AG08396 (cell line): ENCODE measurements at regions not wholly inside any gene's neighbourhood (a gene's known extent, or its start where the extent isn't known, plus 50 kb on each side); places are given as distances from the start of the nearest gene placed in this dataset.
"Not testable (repeated sequence)": the region's sequence is repeated elsewhere in the genome, so short reads cannot be mapped to it uniquely, and the experiment has no call there.

Source experiments
- DNase-seq: peaks from one replicate; pipeline ENCODE4 v3.0.0; 2012; ENCODE audit warnings: low spot score, mixed read lengths

DNA sequence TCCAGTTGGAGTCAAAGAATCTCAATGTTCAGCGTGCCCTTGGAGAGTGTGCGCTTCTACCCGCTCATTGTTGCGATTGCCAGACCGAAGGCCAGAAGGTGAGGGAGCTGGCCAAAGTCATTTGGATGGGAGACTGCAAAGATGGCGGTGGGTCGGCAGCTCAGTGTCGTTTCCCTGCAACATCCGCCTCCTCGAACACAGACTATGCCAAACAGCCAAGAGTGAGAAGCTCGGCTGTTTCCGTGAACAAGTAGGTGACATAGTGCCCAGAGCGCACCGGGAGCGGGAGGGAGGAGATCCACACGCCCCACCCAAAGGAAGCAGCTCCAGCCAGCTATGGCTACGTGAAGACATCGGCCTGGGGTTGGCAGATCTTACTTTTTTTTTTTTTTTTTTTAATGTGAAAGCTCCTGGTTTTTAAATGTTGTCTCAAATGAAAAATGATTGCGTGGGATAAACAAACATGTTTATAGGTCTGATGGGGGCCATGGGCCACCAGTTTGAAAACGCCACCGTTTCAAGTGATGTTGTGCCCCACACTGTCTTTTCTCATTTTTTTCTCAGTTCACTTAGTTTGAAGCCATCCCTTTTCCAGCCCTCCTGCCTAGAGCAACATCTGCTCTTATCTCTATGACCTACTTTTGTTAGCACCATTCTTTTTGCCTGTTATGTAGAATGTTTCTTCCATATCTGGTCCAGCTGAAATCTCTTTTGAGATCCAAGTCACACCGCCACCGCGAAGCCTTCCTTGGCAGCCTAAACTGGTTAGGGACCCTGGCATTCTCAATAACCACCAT, 682.4 kb downstream of the RNF144A start:
- no peak for DNase-seq

DNA sequence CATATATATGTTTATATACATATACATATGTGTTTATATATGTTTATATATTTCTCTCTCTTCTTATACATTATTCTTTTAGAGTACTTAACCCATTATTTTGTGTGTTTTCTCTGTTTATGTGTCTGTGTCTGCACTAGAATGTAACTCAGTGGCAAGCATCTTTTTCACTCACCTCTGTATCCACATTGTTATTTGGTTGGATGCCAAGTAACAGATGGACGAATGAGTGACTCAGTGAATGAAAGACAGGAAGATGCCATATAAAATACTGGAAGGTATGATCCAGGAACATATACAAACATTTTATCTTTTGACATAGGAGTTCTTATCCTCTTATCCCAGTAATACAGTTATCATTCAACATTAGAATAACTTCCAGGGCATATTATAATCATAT, 684.8 kb downstream of the RNF144A start:
- no peak for DNase-seq

DNA sequence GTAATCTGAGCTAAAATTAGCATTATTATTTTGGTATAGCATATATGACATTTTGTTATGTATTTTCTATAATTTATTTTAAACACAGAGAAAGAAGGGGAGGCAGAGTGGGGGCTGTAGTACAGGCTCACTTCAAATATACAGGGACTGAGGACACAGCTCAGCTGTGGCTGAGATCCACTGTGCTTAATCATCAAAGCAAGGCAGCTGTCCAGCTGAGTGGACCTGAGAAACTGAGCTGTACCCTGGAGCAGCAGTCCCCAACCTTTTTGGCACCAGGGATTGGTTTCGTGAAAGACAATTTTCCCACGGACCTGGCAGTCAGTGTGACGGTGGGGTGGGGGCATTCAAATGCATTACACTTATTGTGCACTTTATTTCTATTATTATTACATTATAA, 687.2 kb downstream of the RNF144A start:
- no peak for DNase-seq

DNA sequence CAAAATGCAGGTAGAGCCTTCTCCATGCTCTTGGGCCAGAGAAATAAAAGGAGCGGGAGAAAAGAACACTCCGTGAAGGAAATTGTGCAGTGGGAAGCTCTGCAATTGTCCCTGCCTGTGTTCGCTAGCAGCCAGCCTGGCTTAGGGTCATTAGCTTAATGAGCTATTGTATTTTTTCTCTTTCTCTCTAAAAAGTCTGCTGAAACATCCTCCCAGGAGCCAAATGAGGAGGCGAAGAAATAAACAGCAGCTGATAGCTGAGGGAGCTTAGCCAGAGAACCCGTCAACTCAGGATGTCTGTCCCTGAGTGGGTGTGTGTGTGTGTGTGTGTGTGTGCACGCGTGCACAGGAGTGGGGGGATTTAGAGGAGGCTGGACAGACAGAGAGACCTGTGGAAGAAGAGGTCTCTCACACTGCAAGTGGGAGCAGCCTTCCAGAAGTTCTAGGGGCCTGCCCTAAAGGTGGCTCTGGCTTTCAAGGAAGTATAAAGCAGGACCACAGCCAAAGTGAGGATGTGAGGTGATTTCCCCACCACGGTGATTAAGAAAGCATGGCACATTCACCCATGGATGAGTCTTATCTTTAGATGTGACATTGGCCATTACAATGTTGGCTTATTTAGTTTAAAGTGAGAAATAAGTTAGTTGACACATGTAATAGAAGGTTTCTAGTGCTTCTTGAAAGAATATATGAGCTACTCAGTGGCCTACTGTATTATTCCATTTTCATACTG, 690.4 kb downstream of the RNF144A start:
- DNase-seq: no peak

DNA sequence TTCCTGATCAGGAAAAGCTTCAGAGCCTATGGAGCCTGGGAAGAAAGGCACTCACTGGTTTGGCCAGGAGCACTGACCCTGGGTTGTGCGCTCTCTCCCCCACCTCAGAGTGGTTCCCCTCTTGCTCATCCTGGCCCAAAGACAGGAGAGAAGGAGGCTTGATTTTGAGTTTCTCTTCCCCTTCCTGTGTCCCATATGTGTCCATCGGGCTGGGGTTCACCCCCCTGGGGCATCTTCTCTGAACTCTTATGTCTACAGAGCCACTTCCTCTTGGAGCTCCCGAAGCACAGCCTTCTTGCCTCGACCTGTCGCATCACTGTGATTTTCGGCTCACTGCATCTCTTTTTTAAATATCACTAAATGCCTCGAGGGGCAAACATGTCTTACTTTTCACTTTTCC, 692.3 kb downstream of the RNF144A start:
- DNase-seq: no peak

DNA sequence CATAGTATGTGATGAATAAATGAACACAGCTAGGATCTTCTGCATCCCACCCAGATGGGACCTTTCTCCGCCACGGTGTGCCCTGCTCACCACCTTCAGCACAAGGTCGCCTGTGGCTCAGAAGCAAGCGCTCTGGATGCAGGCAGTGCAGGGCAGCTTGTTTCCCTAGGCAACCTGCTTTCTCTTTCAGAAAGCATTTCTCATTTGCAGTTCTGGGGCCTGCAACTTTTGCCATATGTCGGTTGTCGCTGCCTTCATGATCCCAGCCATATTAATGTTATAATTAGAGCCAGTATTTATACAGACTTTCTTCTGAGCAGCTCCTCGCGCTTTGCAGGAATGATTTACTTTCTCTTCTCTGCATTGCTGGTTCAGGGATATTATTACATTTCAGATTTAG, 692.8 kb downstream of the RNF144A start:
- DNase-seq: no peak

DNA sequence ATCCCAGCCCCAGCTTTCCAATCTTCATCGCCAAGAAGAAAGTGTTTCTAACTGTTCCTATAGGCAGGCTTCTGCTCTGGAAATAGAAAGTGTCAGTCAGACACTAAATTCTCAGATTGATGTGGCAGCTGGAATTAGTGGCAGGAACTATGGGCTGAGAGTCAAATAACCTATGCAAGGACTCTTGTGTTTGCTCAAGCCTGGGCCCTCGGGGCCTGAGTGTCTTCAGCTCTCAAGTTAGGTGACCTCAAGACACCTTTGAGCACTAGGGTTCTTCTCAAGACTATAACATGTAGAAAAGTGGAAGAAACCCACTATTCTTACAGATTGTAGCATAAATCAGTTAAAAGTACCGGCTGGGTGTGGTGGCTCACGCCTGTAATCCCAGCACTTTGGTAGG, 694.5 kb downstream of the RNF144A start:
- no peak for DNase-seq

DNA sequence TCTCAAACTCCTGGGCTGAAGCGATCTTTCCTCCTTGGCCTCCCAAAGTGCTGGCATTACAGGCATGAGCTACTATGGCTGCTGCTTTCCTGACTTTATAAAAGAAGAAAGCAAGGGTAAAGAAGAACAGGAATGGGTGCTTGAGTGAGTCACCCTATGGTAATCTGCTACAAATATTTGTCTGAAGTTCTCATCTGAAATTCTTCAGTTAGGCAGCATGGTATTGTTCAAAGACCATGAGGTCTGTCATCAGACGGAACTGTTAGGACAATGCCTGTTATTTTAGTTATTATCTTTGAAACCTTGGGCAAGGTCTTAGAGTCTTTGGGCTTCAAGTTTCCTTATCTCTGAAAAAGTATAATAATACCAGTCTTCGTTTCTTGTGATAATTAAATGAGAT, 695.8 kb downstream of the RNF144A start:
- no peak for DNase-seq

DNA sequence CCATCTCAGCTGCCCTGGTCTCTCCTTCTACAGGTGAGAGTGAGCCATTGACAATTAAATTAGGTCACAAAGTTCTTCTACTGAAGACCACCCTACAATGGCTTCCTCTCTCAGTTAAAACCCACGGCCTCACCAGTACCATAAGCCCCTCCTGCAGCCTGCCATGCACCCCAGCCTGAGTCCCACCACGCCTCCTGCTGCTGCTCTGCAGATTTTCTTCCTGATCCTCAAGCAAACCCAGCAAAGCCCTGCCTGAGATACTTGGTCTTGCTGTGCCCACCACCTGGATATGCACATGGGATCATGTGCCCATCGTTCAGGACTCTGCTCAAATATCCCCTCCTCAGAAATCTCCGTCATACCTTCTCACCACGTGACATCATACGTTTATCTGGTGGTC, 696.6 kb downstream of the RNF144A start:
- DNase-seq: no peak

DNA sequence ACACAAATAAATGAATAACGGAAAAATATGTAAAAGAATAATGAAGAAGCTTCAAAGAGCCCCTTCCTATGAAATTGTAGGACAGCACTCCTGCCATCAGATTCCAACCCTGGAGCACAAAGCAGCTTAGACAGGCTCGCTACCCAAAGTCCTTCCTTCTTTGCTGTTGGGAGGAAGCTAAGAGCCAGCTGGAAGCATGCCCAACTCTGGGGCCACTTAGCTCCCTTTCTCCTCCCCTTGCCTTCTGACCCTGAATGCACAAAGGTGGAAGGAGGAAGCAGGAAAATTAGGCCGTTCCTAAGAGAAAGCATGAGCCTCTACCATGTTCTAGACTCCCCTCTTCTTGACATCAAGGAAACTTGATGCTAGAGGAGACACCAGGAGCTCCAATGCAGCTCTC, 700.8 kb downstream of the RNF144A start:
- no peak for DNase-seq

DNA sequence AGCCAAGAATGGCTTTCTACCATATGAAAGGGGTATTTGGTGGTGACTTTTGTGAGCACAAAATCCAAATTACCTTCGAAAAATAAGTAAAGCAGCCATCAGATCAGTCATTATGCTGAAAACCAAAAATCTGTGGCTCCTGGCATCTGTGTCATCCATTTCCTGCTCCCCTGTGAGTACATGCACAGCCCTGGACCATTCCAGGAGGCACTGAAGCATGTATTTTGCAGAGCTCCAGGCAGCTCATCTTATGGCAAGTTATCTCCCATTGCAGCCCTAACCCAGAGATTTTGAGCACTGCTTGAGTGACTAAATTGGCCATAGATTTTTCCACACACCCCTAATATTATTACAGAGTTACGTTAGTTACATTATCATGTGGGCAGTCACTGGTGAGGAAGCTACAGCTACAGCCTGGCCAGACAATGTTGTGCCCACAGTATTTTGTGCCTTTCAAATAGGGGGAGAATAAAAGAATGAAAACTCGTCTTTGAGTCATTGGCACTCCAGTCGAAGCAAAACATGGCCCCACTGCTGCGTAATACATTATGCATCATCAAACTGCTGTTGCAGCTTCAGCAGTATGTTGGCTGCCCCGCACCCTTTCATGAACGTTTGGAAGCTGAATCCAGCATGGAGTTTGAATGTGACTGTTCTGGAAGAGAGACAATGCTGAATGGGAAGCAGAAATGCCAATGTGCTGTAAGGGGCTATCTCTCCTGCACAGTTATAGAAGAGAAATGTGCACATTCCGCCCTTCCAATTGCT, 702.2 kb downstream of the RNF144A start:
- DNase-seq: no peak

DNA sequence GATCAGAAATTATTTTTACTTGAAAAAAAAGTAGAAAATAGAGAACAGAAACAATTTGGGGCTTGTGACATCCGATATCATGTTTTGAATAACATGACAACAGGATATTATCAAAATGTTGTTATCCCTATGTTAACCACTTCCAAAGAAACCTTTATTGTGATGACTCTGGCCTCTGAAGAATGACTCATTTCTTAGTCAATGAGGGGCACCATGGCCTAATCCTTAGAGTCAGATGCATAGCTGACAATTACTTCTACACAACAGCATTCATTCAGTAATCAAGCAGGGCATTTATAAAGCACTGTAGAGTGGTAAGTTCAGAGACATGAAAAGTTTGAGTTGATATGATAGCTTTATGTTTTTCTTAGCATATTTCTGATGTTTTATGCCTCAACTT, 703.0 kb downstream of the RNF144A start:
- no peak for DNase-seq

DNA sequence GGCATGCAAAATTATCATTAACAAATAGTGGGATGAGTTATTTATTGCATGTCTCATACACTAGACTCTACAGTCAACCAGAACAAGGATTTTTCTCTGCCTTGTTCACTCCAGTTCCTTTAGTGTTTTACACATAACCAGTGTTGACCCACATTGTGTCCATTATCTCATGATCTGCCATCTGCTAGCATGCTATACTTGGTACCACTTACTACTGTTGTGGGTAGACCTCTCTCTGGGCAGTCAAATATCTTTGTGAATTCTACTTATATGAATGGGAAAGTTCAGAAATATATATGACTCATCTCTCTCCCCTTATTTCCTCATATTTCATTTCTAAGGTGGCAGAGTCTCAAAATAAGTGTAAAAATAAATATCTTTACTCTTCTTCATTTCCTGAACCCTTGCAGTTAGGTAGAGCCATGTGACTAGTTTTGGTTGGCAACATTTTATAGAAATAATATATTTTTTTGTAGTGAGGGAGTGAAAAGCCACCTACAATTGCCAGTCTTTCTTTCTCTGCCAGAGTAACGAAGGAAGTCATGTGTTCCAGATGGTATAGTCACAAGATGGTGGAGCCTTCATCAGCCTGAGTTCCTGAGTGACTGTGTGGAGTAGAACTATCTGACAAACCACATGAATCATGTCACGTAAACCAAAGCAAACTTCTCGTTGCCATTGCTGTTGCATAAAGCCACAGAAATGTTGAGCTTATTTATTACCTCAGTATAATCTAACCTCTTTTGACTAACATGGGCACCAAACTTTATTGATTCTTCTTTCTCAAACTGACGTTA, 704.0 kb downstream of the RNF144A start:
- DNase-seq: no peak

DNA sequence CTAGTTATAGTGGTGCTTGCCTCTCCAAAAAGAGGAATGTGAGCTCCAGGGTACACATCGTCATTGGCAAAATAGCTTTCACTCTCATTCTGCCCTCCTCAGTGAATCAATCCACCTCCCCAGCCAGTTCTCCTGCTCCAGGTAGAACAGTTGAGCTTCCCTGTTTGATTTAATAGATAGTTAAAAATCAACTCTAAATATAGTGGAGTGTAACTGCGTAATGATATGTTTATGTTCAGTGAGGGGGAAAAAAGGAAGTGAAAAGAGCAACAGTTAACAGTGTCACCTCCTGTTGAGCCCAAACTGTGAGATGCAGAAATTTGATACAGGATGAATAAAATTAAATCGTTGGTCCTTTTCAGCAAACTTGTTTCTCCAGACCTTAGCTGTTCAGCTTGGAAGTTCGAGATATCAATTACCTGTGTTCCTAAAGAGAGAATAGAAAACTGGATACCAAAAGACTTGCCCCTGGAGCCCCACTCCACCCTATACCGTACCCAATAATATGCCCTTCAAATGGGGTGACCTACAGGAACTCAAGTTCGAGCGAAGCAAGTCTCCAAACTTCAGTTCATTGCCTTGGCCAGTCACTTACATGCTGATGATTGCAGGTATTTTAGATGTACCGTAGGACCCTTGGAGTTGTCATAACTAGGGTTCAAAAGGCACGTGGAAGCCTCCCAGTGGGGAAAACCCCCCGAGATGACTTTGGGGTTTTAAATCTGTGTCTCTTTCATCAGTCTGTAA, 708.4 kb downstream of the RNF144A start:
- DNase-seq: no peak

DNA sequence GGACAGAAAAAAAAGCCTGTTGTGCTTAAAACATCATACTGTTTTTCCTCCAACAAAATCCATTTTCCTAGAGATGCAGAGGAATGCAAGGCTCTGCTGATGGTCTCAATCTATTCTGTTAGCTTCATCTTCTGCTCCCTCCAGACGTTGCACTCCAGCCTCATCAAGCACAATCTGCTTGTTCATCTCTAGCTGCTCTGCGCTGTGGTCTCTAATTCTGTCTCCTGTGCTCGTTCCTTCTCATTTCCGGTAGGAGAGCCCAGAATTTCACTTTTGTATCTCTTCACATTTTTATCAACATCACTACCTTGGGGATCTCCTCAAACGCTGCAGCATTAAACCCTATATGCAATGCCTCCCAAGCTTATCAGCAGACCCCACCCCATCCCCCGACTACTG, 708.9 kb downstream of the RNF144A start:
- no peak for DNase-seq

DNA sequence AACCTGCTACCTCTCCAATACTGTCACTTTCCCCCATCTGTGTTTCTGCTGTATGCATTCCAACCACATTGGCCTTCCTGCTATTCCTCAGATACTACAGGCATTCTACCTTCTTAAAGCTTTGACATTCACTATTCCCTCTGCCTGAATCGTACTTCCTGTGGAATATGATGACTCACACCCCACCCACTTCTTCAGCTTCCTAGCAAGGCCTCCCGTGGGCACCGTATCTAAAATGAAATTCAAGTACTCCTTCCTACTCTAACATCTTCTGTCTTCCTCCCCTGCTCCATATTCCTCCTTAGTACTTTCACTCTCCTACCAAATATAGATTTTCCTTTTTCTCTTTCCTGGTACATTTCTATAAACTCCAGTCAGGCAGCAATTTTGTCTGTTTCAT, 710.4 kb downstream of the RNF144A start:
- DNase-seq: no peak

DNA sequence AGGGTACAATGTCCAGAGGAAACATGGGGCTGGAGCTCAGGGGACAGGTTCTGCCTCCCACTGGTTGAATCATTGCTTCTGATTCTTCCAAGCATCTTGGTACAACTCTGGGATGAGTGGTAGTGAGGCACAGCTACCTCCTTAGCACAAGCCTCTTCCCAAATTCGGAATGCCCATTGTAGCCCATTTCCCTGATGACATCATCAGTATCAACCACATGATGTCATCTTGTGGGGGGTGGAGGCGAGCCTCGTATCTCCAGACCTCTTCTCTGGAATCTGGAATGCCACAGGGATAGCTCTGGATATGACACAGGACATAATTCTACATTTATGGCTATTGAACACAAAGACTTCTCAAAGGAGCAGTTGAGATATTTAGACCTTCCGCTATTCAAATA, 715.2 kb downstream of the RNF144A start:
- no peak for DNase-seq

DNA sequence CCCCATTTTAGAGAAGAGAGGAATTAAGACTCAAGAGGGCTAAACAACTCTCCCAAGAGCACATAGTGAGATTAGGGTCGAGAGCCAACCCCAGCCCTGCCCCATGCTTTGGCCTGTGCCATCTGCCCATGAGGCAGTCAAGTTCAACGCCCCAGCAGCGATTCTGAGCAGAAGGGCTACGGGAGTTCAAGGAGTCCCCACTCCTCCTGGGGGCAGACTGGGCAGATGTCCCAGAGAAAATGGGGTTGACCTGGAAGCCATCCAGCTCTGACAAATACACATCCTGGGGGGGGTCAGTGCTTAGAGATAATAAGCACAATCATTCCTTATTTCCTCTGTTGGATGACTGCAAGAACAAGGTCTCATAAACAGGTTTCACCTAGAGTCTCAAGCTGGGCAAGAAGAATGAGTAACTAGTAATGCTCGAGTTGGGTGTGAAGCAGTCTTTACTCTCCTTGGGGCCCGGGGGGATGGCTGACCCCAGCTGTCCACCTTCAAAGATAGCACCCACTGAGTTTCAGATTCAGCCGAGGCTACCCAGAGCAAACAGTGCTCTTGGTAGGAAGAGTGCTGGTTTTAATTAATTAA, 716.4 kb downstream of the RNF144A start:
- no peak for DNase-seq

DNA sequence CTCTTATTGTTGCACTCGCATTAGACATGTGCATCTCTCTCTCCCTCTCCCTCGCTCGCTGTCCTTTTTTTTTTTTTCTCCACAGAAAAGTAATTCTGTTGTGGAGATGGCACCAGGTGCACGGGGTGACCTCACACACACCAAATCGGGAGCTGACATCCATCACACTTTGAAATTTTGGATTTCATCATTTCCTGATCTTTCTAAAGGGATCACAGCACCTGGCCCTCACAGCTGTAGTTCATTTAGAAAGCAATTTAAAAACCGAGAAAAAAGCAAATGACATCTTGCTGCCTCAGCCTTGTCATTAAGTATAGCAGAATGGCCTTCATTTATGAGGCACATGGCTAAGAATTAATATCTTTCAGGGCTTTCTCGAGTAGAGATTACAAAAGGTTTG, 717.2 kb downstream of the RNF144A start:
- no peak for DNase-seq

DNA sequence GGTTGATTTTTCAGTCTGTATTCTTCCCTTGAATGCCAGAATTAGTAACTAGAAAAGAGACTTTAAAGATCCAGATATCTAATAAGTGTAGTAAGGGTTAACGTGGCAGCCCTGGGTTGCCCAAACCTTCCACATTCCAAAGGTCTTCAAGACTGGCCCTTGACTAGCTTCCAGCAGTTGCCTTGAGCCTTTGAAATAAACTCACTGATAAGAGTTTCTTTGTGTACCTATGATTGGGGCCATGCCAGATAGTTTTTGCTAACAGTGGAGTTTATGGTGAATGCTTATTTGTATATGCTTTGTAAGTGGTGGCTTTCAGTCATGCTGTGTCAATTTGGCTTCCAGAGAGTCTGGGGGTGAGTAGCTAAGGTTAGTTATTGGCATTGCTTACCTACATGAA, 722.3 kb downstream of the RNF144A start:
- no peak for DNase-seq

DNA sequence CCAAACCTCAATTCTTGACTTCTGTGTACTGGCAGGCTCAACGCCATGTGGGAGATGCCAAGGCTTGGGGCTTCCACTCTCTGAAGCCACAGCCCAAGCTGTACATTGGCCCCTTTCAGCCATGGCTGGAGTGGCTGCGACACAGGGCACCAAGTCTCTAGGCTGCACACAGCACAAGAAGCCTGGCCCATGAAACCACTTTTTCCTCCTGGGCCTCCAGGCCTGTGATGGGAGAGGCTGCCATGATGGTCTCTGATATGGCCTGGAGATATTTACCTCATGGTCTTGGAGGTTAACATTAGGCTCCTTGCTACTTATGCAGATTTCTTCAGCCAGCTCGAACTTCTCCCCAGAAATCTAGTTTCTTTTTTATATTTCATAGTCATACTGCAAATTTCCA, 724.1 kb downstream of the RNF144A start:
- not testable (repeated sequence) for DNase-seq
